ENCODE measurements at regions not wholly inside any gene's neighbourhood (a gene's known extent, or its start where the extent isn't known, plus 50 kb on each side); places are given as distances from the start of the nearest gene placed in this dataset.

- no peak for TF ChIP-seq CTCF (IDR thresholded peaks at IDR 0.05)
- TF ChIP-seq POLR2A (IDR thresholded peaks at IDR 0.05): no peak
Measured at GRCh38 chr16:85402910-85403692, 210.0 kb upstream of the GSE1 start.

Data from uterus (tissue), 2 donors.